ENCODE measurements at regions not wholly inside any gene's neighbourhood (a gene's known extent, or its start where the extent isn't known, plus 50 kb on each side); places are given as distances from the start of the nearest gene placed in this dataset.

DNA sequence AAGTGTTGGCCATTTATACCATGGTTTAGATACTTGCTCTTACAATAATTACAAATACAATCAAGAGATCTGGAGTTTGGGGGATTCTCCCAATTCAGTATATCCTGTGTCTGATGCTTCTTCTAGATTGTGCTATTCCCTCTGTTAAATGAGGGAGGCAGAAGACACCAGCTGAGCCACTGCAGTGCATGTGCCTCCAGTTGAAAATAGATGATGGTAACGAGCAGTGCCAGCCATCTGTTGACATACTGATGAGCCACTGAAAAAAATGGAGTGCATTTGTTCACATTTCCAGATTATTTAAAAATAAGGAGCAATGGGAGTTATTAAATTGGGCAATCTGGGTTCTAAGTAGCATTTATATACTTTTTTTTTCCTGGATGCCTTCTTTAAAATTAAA, 1428.0 kb upstream of the TENM4 start:
- no peak for ATAC-seq
- TF ChIP-seq ESRRG (CRISPR knock-in tag; IDR thresholded peaks at IDR 0.05) = no peak
- no peak for TF ChIP-seq PATZ1 (CRISPR knock-in tag; IDR thresholded peaks at IDR 0.05; ENCODE audit: borderline replicate concordance)
- TF ChIP-seq GLIS3 (CRISPR knock-in tag; IDR thresholded peaks at IDR 0.05) = no peak
- no peak for TF ChIP-seq ZNF565 (CRISPR knock-in tag; conservative IDR thresholded peaks at IDR 0.05; ENCODE audit: low read depth)
- TF ChIP-seq ARNTL (CRISPR knock-in tag; IDR thresholded peaks at IDR 0.05; ENCODE audit: borderline replicate concordance, low read depth) = no peak
- no peak for TF ChIP-seq ZNF8 (CRISPR knock-in tag; IDR thresholded peaks at IDR 0.05)
- TF ChIP-seq CSDC2 (CRISPR knock-in tag; IDR thresholded peaks at IDR 0.05) = no peak
- no peak for TF ChIP-seq ZFP30 (CRISPR knock-in tag; IDR thresholded peaks at IDR 0.05)
- TF ChIP-seq, protein P1, sequence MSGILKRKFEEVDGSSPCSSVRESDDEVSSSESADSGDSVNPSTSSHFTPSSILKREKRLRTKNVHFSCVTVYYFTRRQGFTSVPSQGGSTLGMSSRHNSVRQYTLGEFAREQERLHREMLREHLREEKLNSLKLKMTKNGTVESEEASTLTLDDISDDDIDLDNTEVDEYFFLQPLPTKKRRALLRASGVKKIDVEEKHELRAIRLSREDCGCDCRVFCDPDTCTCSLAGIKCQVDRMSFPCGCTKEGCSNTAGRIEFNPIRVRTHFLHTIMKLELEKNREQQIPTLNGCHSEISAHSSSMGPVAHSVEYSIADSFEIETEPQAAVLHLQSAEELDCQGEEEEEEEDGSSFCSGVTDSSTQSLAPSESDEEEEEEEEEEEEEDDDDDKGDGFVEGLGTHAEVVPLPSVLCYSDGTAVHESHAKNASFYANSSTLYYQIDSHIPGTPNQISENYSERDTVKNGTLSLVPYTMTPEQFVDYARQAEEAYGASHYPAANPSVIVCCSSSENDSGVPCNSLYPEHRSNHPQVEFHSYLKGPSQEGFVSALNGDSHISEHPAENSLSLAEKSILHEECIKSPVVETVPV (CRISPR knock-in tag; IDR thresholded peaks at IDR 0.05) = no peak
- TF ChIP-seq OSR1 (CRISPR knock-in tag; IDR thresholded peaks at IDR 0.05) = no peak
- TF ChIP-seq BACH2 (CRISPR knock-in tag; IDR thresholded peaks at IDR 0.05; ENCODE audit: borderline replicate concordance) = no peak

- TF ChIP-seq TOX (CRISPR knock-in tag; IDR thresholded peaks at IDR 0.05; ENCODE audit: borderline replicate concordance) (no peak), POU6F1 (CRISPR knock-in tag; IDR thresholded peaks at IDR 0.05; ENCODE audit: borderline replicate concordance, low read depth) (no peak), ARNTL (CRISPR knock-in tag; IDR thresholded peaks at IDR 0.05; ENCODE audit: borderline replicate concordance, low read depth) (no peak), ZFP30 (CRISPR knock-in tag; IDR thresholded peaks at IDR 0.05) (no peak), SNAI2 (CRISPR knock-in tag; IDR thresholded peaks at IDR 0.05) (no peak), RARB (CRISPR knock-in tag; IDR thresholded peaks at IDR 0.05) (no peak), ESRRG (CRISPR knock-in tag; IDR thresholded peaks at IDR 0.05) (no peak), CREB5 (CRISPR knock-in tag; IDR thresholded peaks at IDR 0.05; ENCODE audit: low read depth) (no peak), OSR1 (CRISPR knock-in tag; IDR thresholded peaks at IDR 0.05) (no peak), GLIS3 (CRISPR knock-in tag; IDR thresholded peaks at IDR 0.05) (no peak), ZNF70 (CRISPR knock-in tag; IDR thresholded peaks at IDR 0.05) (no peak), CSDC2 (CRISPR knock-in tag; IDR thresholded peaks at IDR 0.05) (no peak), ISL1 (CRISPR knock-in tag; IDR thresholded peaks at IDR 0.05) (no peak), PPARA (CRISPR knock-in tag; IDR thresholded peaks at IDR 0.05; ENCODE audit: borderline replicate concordance) (no peak), ZFP3 (CRISPR knock-in tag; IDR thresholded peaks at IDR 0.05) (no peak), BACH2 (CRISPR knock-in tag; IDR thresholded peaks at IDR 0.05; ENCODE audit: borderline replicate concordance) (no peak), ZNF565 (CRISPR knock-in tag; conservative IDR thresholded peaks at IDR 0.05; ENCODE audit: low read depth) (no peak), PATZ1 (CRISPR knock-in tag; IDR thresholded peaks at IDR 0.05; ENCODE audit: borderline replicate concordance) (no peak)
- TF ChIP-seq, protein P1 (CRISPR knock-in tag; IDR thresholded peaks at IDR 0.05) = no peak
- TF ChIP-seq, protein P2, sequence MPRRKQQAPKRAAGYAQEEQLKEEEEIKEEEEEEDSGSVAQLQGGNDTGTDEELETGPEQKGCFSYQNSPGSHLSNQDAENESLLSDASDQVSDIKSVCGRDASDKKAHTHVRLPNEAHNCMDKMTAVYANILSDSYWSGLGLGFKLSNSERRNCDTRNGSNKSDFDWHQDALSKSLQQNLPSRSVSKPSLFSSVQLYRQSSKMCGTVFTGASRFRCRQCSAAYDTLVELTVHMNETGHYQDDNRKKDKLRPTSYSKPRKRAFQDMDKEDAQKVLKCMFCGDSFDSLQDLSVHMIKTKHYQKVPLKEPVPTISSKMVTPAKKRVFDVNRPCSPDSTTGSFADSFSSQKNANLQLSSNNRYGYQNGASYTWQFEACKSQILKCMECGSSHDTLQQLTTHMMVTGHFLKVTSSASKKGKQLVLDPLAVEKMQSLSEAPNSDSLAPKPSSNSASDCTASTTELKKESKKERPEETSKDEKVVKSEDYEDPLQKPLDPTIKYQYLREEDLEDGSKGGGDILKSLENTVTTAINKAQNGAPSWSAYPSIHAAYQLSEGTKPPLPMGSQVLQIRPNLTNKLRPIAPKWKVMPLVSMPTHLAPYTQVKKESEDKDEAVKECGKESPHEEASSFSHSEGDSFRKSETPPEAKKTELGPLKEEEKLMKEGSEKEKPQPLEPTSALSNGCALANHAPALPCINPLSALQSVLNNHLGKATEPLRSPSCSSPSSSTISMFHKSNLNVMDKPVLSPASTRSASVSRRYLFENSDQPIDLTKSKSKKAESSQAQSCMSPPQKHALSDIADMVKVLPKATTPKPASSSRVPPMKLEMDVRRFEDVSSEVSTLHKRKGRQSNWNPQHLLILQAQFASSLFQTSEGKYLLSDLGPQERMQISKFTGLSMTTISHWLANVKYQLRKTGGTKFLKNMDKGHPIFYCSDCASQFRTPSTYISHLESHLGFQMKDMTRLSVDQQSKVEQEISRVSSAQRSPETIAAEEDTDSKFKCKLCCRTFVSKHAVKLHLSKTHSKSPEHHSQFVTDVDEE (CRISPR knock-in tag; IDR thresholded peaks at IDR 0.05) = no peak
Observed at GRCh38 chr11:80862011-80862410, 1421.2 kb upstream of the TENM4 start.

More at GRCh38 chr11:80862011-80862410, 1421.2 kb upstream of the TENM4 start:
- no peak for ATAC-seq

All from SK-N-SH treated with all-trans-retinoic acid at 6 μM for 48 hours (cell line).